K562 (cell line): ENCODE measurements at regions not wholly inside any gene's neighbourhood (a gene's known extent, or its start where the extent isn't known, plus 50 kb on each side); places are given as distances from the start of the nearest gene placed in this dataset.

Source experiments
- ATAC-seq: fragments of 200-7000 bp; cut with Tn5 transposase; 3 replicates; pipeline ENCODE4 v1.9.1; 2020; ENCODE audit warnings: moderate library complexity
- BruUV-seq: library from RNA; stranded (reverse); fragments of 400-500 nt; replicated peaks from 2 replicates; lab custom pipeline; 2021; lab: Mats Ljungman, UMichigan
- CTCF ChIA-PET: fragments of 300-600 bp; formaldehyde crosslinking; extraction: SDS; loops from one replicate; lab custom pipeline; 2021; ENCODE audit warnings: low intra/inter-chr PET ratio; lab: Yijun Ruan, JAX
- POLR2A ChIA-PET: fragments of 300-600, 350-650 bp; sonication (Branson Sonifier 250); formaldehyde crosslinking; extraction: SDS; loops from one replicate; lab custom pipeline; 2021; ENCODE audit warnings: antibody characterized with exemption, inconsistent platforms; lab: Yijun Ruan, JAX
- DNase-seq, 4 experiments: peaks; one replicate each; pipeline versions ENCODE4 v3.0.0 to v3.0.0-alpha.2; 2011 to 2018; ENCODE audit warnings: low spot score in 3 of 4, mixed read lengths in 3 of 4; ENCODE audit errors: extremely low read depth in 1 of 4
- FAIRE-seq: peaks from 2 replicates; lab custom pipeline; 2011; peaks lifted over from hg19 to GRCh38; lab: Jason Lieb, UNC
- H2AFZ ChIP-seq: 2 replicates; pipeline ENCODE4 v1.6.0; 2011; ENCODE audit warnings: low read depth, low read length, control low read depth, inconsistent platforms
- H3K27ac ChIP-seq: fragments of 200-600 bp; 3 replicates; pipeline ENCODE4 v1.8.0; 2011; ENCODE audit warnings: low read depth, mild to moderate bottlenecking, control low read depth, inconsistent platforms, low read length, moderate library complexity, mixed read lengths; ENCODE audit errors: extremely low read depth
- H3K27me3 ChIP-seq, 2 experiments: fragments of 300-600 bp in 1 of 2; 2 replicates in 1 of 2; 3 replicates in 1 of 2; pipeline versions ENCODE4 v1.6.0 to v1.8.0; 2011; ENCODE audit warnings: inconsistent platforms in 2 of 2, low read length in 2 of 2, mild to moderate bottlenecking in 1 of 2, mixed read lengths in 1 of 2, moderate library complexity in 1 of 2; ENCODE audit not compliant: control insufficient read depth in 2 of 2, insufficient read depth in 2 of 2
- H3K36me3 ChIP-seq: fragments of 300-600 bp; 3 replicates; pipeline ENCODE4 v1.8.0; 2011; ENCODE audit warnings: mild to moderate bottlenecking, low read length, inconsistent platforms; ENCODE audit not compliant: control insufficient read depth, insufficient read depth
- H3K4me1 ChIP-seq, 2 experiments: fragments of 200-600 bp in 1 of 2; replicated peaks in 1 of 2; 2 replicates in 1 of 2; 3 replicates in 1 of 2; pipeline versions ENCODE4 v1.5.1 to v1.8.0; 2011; ENCODE audit warnings: inconsistent platforms in 2 of 2, low read length in 2 of 2, mild to moderate bottlenecking in 1 of 2, mixed read lengths in 1 of 2, moderate library complexity in 1 of 2; ENCODE audit not compliant: control insufficient read depth in 2 of 2, insufficient read depth in 2 of 2
- H3K4me2 ChIP-seq: 2 replicates; pipeline ENCODE4 v1.6.1; 2011; ENCODE audit warnings: low read length, control low read depth, inconsistent platforms, mixed read lengths; ENCODE audit not compliant: insufficient read depth
- H3K4me3 ChIP-seq: fragments of 200-600 bp; sonication (generic), shearing (Covaris generic); 2 replicates; pipeline ENCODE4 v1.5.1; 2016; ENCODE audit warnings: control low read depth, inconsistent platforms
- H3K79me2 ChIP-seq: fragments of 200-600 bp; 3 replicates; pipeline ENCODE4 v1.8.0; 2011; ENCODE audit warnings: low read length, inconsistent platforms; ENCODE audit not compliant: control insufficient read depth, insufficient read depth
- H3K9ac ChIP-seq, 2 experiments: 2 replicates each; pipeline versions ENCODE4 v1.6.0 to v1.6.1; 2011; ENCODE audit warnings: low read depth in 2 of 2, low read length in 2 of 2, control low read depth in 1 of 2, inconsistent platforms in 1 of 2, mild to moderate bottlenecking in 1 of 2, mixed read lengths in 1 of 2; ENCODE audit not compliant: insufficient read depth in 1 of 2
- H3K9me1 ChIP-seq: one replicate; pipeline ENCODE4 v1.6.0; 2011; ENCODE audit warnings: inconsistent platforms, mild to moderate bottlenecking, low read length, moderate library complexity; ENCODE audit not compliant: control insufficient read depth, insufficient read depth
- H3K9me3 ChIP-seq: replicated peaks from 2 replicates; pipeline ENCODE4 v1.5.1; 2011; ENCODE audit warnings: low read depth, low read length, inconsistent platforms; ENCODE audit not compliant: control insufficient read depth, insufficient read depth
- H4K20me1 ChIP-seq: replicated peaks from 2 replicates; pipeline ENCODE4 v1.6.1; 2011; ENCODE audit warnings: low read length, inconsistent platforms, mixed read lengths; ENCODE audit not compliant: control insufficient read depth, insufficient read depth
- HDAC8 ChIP-seq: fragments of 450-650 bp; IDR thresholded peaks from 2 replicates; pipeline ENCODE4 v1.6.1; 2016; ENCODE audit warnings: mild to moderate bottlenecking, missing genetic modification characterization, moderate library complexity, missing compliant biosample characterization
- HSF4 ChIP-seq: fragments of 250-450 bp; sonication (Bioruptor Pico); IDR thresholded peaks from 2 replicates; pipeline ENCODE4 v2.1.2; 2022; ENCODE audit warnings: mild to moderate bottlenecking, moderate library complexity, borderline replicate concordance
- KAT8 ChIP-seq: fragments of 450-650 bp; IDR thresholded peaks from 2 replicates; pipeline ENCODE4 v1.6.1; 2016; ENCODE audit warnings: low read depth, mild to moderate bottlenecking
- NR2C1 ChIP-seq, 2 experiments: fragments of 450-650 bp; IDR thresholded peaks; 2 replicates each; pipeline ENCODE4 v1.6.1; 2017; ENCODE audit warnings: mild to moderate bottlenecking in 2 of 2, antibody characterized with exemption in 1 of 2, inconsistent platforms in 1 of 2, missing compliant biosample characterization in 1 of 2, missing genetic modification characterization in 1 of 2
- PHTF2 ChIP-seq: fragments of 250-450 bp; sonication (Bioruptor Pico); IDR thresholded peaks from 2 replicates; pipeline ENCODE4 v1.5.0; 2021; ENCODE audit warnings: mild to moderate bottlenecking
- TARDBP ChIP-seq: fragments of 450-650 bp; IDR thresholded peaks from 2 replicates; pipeline ENCODE4 v1.6.1; 2016
- ZNF785 ChIP-seq: fragments of 250-450 bp; sonication (Bioruptor Pico); IDR thresholded peaks from 2 replicates; pipeline ENCODE4 v1.4.0; 2020; ENCODE audit warnings: mild to moderate bottlenecking
- WGBS: fragments of 100-300 bp; shearing (Covaris generic); methylation state at CpG from one replicate; pipeline ENCODE4 v1.1.6; 2016; ENCODE audit warnings: low coverage, mixed read lengths; ENCODE audit not compliant: insufficient coverage; ENCODE audit errors: missing lambda C conversion rate; 5-methylcytosine and 5-hydroxymethylcytosine counted together
- in situ Hi-C: fragments of 300-500 bp; cut with MboI; formaldehyde crosslinking; loops from 4 replicates; pipeline ENCODE4 v1.15.0; 2018; ENCODE audit warnings: inconsistent platforms, mixed read lengths
- intact Hi-C: fragments of 100-400 bp; cut with micrococcal nuclease; formaldehyde crosslinking; loops from 2 replicates; pipeline ENCODE4 v1.14.2; 2022
- TF ChIP-seq, protein P1 (sequence below): fragments of 200-800 bp; sonication (Bioruptor generic); IDR thresholded peaks from 2 replicates; pipeline ENCODE4 v1.6.1; 2016; ENCODE audit warnings: missing genetic modification characterization, missing compliant biosample characterization

DNA sequence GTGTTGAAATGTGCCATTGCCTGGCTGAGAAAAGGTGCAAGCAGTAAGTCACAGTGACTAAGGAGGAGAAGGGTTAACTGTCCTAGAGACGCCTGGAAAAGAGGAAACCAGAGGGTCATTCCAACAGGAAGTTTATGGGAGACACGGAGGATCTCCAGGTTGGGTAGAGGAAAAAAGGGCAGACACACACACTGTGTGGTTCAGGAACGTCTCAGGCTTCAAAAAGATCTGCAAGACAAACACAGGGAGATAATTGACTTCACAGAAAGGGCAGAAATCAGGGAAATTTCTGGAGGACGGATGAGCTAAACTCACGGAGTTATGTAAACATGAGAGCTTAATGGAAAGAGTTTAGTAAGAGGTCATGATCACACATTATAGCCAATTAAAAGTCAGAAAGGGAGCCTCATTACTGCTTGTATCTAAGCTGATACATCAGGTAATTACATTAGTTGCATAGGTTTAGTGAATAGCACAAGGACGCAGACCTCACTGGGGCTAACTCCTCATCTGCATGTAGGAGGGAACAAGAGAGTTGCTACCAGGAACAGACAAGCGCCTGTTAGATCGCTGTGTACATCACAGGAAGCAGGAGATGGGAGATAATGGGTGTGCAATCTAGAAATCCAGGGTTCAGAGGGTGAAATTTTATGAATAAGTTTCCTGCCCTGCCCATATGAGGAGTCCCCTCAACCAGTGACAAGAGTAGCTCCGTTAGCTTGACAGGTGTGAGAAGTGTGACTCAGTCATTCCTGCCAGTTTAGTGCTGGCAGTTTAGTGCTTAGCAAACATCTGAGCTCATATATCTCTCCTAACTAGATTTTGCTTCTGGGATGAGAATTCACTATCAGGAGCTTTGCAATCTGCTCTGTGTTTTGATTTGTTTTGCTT, 96.6 kb upstream of the TNR start (continued):
- TF ChIP-seq, protein P1, sequence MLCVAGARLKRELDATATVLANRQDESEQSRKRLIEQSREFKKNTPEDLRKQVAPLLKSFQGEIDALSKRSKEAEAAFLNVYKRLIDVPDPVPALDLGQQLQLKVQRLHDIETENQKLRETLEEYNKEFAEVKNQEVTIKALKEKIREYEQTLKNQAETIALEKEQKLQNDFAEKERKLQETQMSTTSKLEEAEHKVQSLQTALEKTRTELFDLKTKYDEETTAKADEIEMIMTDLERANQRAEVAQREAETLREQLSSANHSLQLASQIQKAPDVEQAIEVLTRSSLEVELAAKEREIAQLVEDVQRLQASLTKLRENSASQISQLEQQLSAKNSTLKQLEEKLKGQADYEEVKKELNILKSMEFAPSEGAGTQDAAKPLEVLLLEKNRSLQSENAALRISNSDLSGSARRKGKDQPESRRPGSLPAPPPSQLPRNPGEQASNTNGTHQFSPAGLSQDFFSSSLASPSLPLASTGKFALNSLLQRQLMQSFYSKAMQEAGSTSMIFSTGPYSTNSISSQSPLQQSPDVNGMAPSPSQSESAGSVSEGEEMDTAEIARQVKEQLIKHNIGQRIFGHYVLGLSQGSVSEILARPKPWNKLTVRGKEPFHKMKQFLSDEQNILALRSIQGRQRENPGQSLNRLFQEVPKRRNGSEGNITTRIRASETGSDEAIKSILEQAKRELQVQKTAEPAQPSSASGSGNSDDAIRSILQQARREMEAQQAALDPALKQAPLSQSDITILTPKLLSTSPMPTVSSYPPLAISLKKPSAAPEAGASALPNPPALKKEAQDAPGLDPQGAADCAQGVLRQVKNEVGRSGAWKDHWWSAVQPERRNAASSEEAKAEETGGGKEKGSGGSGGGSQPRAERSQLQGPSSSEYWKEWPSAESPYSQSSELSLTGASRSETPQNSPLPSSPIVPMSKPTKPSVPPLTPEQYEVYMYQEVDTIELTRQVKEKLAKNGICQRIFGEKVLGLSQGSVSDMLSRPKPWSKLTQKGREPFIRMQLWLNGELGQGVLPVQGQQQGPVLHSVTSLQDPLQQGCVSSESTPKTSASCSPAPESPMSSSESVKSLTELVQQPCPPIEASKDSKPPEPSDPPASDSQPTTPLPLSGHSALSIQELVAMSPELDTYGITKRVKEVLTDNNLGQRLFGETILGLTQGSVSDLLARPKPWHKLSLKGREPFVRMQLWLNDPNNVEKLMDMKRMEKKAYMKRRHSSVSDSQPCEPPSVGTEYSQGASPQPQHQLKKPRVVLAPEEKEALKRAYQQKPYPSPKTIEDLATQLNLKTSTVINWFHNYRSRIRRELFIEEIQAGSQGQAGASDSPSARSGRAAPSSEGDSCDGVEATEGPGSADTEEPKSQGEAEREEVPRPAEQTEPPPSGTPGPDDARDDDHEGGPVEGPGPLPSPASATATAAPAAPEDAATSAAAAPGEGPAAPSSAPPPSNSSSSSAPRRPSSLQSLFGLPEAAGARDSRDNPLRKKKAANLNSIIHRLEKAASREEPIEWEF (CRISPR knock-in tag) = no peak
- TF ChIP-seq TARDBP (no peak), KAT8 (no peak), NR2C1 (IDR thresholded peaks at IDR 0.05) (no peak), NR2C1 (tag; IDR thresholded peaks at IDR 0.05) (peak; percentile 82)

DNA sequence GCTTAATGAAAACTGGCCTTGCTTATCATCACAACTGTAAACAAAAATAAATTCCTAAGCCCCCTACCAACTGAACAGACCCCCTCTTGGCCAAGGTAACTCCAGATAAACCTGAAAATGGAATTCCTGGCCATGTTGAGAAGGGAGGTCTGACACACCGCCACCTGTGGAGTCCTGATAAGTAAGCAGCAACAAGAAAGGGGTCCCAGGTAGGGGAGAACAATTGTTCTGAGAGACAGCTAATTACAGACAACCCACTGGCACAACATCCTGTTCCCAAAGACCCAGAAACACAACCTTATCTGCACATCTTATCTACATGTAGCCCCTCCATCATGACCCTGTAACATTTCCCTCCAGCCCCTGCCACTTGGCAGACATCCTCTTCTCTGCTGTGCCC, 91.2 kb upstream of the TNR start:
- in situ Hi-C loops (no loop called here), intact Hi-C loops (no loop called here)
- WGBS = 0% methylated on average over 1 of the region's 1 CpG
- TF ChIP-seq HSF4 (CRISPR knock-in tag) = no peak
- no peak for TF ChIP-seq ZNF785
- no peak for TF ChIP-seq HDAC8 (tag)
- no peak for TF ChIP-seq PHTF2 (CRISPR knock-in tag)

More for the DNA sequence above, 91.2 kb upstream of the TNR start:
- POLR2A ChIA-PET = no interaction called here
- no TSS peak for BruUV-seq
- CTCF ChIA-PET = no interaction called here
- ATAC-seq (no peak), DNase-seq (no peak), FAIRE-seq (no peak)
- Histone ChIP-seq H3K36me3 (no peaks in the 10 kb centered on the region), H3K79me2 (no peaks in the 10 kb centered on the region), H4K20me1 (0 out of 2 replicates have a peak, but pooled peaks cover 4% of the 10 kb centered on the region), H3K9me3 (no peaks in the 10 kb centered on the region), H3K9me1 (no peaks in the 10 kb centered on the region), H3K27me3 (no peaks in the 10 kb centered on the region), H2AFZ (no peak overlapping the region), H3K4me3 (no peak overlapping the region), H3K27ac (no peak overlapping the region), H3K9ac (no peak overlapping the region), H3K4me1 (no peaks in the 10 kb centered on the region), H3K4me2 (no peak overlapping the region)
